Right cardiac atrium (tissue), 5 donors: ENCODE measurements at regions not wholly inside any gene's neighbourhood (a gene's known extent, or its start where the extent isn't known, plus 50 kb on each side); places are given as distances from the start of the nearest gene placed in this dataset.
"Not testable (repeated sequence)": the region's sequence is repeated elsewhere in the genome, so short reads cannot be mapped to it uniquely, and the experiment has no call there.

Source experiments
- ATAC-seq, 2 donors: fragments of 200-7000 bp; cut with Tn5 transposase; one replicate each; pipeline versions ENCODE4 v1.8.0 to v1.9.1; 2020; ENCODE audit warnings: moderate library complexity in 2 of 2, mild to moderate bottlenecking in 1 of 2
- DNase-seq, 3 donors: peaks; one replicate each; pipeline ENCODE4 v3.0.0-alpha.2; 2020
- H3K27ac ChIP-seq: one replicate; pipeline ENCODE4 v1.5.1; 2013; ENCODE audit warnings: mild to moderate bottlenecking, low read length, control low read depth, moderate library complexity
- H3K27me3 ChIP-seq: one replicate; pipeline ENCODE4 v1.6.1; 2013; ENCODE audit not compliant: control insufficient read depth, insufficient read depth
- H3K4me1 ChIP-seq: one replicate; pipeline ENCODE4 v1.6.1; 2013; ENCODE audit warnings: low read length; ENCODE audit not compliant: control insufficient read depth, insufficient read depth
- H3K4me3 ChIP-seq: one replicate; pipeline ENCODE4 v1.5.1; 2013; ENCODE audit warnings: low read length, control low read depth
- H3K9me3 ChIP-seq: one replicate; pipeline ENCODE4 v1.6.1; 2013; ENCODE audit warnings: low read length; ENCODE audit not compliant: control insufficient read depth
- WGBS: extraction: QIAGEN DNeasy Blood & Tissue Kit; methylation state at CpG from one replicate; pipeline ENCODE4 v1.1.7; 2013; 5-methylcytosine and 5-hydroxymethylcytosine counted together
- intact Hi-C, 4 donors: fragments of 100-400 bp; cut with DNase I; formaldehyde crosslinking; loops; one replicate each; pipeline versions ENCODE4 v1.11.0 to v1.14.0; 2022 to 2023
- donor health status: healthy with polysubstance abuse.
- donor health status: DM: no; HTN: yes; CAD: no.
- donor health status: DM: no; HTN: no; CAD: no.
- donor health status: DM: no; HTN: yes; CAD: no; lungs with severe emphysema.
- donor health status: DM: yes; HTN: yes; CAD: no.

- H3K4me1 ChIP-seq, H3K27me3 ChIP-seq, DNase-seq, H3K4me3 ChIP-seq, intact Hi-C loops, ATAC-seq, H3K27ac ChIP-seq, H3K9me3 ChIP-seq: not testable (repeated sequence)
- 95% methylated on average over 8 of the region's 8 CpGs for WGBS
Observed at GRCh38 chr10:78344257-78344656, 310.6 kb downstream of the RPS24 start.

- WGBS = 84% methylated on average over 3 of the region's 3 CpGs
- intact Hi-C loops, H3K4me3 ChIP-seq, DNase-seq, H3K27ac ChIP-seq, H3K27me3 ChIP-seq, ATAC-seq, H3K9me3 ChIP-seq, H3K4me1 ChIP-seq: not testable (repeated sequence)
Observed at GRCh38 chr10:78345515-78345914, 311.9 kb downstream of the RPS24 start.

DNA sequence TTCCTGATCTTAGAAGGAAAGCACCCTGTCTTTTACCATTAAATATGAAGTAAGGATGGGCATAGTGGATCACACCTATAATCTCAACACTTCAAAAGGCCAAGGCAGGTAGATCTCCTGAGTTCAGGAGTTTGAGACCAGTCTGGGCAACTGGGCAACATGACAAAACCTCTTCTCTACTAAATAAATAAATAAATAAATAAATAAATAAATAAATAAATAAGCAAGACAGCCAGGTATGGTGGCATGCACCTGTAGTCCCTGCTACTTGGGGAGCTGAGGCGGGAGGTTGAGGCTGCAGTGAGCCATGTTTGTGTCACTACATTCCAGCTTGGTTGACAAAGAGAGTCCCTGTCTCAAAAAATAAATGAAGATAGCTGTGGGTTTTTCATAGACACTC lies 313.1 kb downstream of the RPS24 start:
- Histone ChIP-seq H3K4me1 (no peaks in the 10 kb centered on the region), H3K9me3 (no peaks in the 10 kb centered on the region), H3K4me3 (no peak overlapping the region), H3K27ac (no peak overlapping the region), H3K27me3 (no peaks in the 10 kb centered on the region)
- ATAC-seq (no peak), DNase-seq (no peak)
- intact Hi-C loops = no loop called here
- 95% methylated on average over 1 of the region's 1 CpG for WGBS

GRCh38 chr10:78348411-78349164 lies 314.9 kb downstream of the RPS24 start:
- no peak for DNase-seq
- ATAC-seq = peak in 1 of 2 donors; percentile 25

GRCh38 chr10:78349165-78349516 lies 315.5 kb downstream of the RPS24 start:
- no peaks in the 10 kb centered on the region for H3K27me3 ChIP-seq
- ATAC-seq = peak; percentile 66 to 75
- DNase-seq = no peak
- no peaks in the 10 kb centered on the region for H3K4me1 ChIP-seq
- intact Hi-C loops = no loop called here
- WGBS = 74% methylated on average over 4 of the region's 4 CpGs
- no peak overlapping the region for H3K4me3 ChIP-seq
- no peak overlapping the region for H3K27ac ChIP-seq
- no peaks in the 10 kb centered on the region for H3K9me3 ChIP-seq

More at GRCh38 chr10:78348411-78349164, 314.9 kb downstream of the RPS24 start:
- intact Hi-C loops = no loop called here
- 79% methylated on average over 6 of the region's 6 CpGs for WGBS
- no peaks in the 10 kb centered on the region for H3K9me3 ChIP-seq
- no peaks in the 10 kb centered on the region for H3K4me1 ChIP-seq
- H3K27me3 ChIP-seq = no peaks in the 10 kb centered on the region
- H3K27ac ChIP-seq = no peak overlapping the region
- no peak overlapping the region for H3K4me3 ChIP-seq

DNA sequence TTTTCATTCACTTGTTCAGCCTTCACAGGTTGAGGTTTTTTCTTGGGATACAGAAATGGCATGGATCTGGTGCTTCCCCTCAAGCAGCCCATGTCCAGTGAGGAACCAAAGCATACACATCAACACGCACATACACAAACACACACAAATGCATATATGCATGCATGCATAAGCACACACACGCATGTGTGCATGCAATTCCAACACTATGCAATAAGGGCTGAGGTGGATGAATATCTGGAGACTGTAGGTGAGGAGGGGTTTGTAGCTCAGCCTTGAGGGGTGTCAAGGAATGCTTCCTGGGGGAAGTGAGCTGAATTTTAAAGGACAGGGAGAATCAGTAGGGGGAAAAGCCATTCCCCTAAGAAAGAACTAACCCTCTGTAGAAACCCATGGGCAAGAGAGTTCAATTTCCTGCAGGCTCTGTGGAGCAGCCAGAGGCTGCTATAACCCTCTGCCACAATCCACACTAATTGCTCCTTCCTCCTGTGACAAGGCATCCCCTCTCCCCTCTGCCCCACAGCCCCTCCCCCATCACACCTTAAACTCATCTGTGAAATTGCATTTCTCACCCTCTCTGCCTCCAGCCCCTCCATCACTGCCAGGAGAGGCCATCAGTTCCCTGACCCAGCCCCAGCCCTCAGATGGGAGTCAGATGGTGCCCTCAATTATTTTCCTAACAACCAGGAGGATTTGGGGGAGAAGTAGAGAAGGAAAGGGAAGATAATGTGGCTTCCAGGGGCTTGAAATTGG lies 316.4 kb downstream of the RPS24 start:
- Histone ChIP-seq H3K4me3 (no peak overlapping the region), H3K27me3 (no peaks in the 10 kb centered on the region), H3K4me1 (no peaks in the 10 kb centered on the region), H3K27ac (no peak overlapping the region), H3K9me3 (no peaks in the 10 kb centered on the region)
- intact Hi-C loops = no loop called here
- no peak for DNase-seq
- WGBS = 95% methylated on average over 2 of the region's 2 CpGs
- no peak for ATAC-seq

GRCh38 chr10:78351283-78351682 lies 317.6 kb downstream of the RPS24 start:
- 93% methylated on average over 6 of the region's 6 CpGs for WGBS
- no peaks in the 10 kb centered on the region for H3K9me3 ChIP-seq
- no peaks in the 10 kb centered on the region for H3K4me1 ChIP-seq
- no peak for ATAC-seq
- no peak overlapping the region for H3K27ac ChIP-seq
- no peak for DNase-seq
- intact Hi-C loops = no loop called here
- H3K4me3 ChIP-seq = no peak overlapping the region
- no peaks in the 10 kb centered on the region for H3K27me3 ChIP-seq

- H3K4me3 ChIP-seq = no peak overlapping the region
- WGBS = 53% methylated on average over 3 of the region's 3 CpGs
- no peaks in the 10 kb centered on the region for H3K4me1 ChIP-seq
- H3K27me3 ChIP-seq = no peaks in the 10 kb centered on the region
- DNase-seq = no peak
- H3K27ac ChIP-seq = no peak overlapping the region
- intact Hi-C loops = no loop called here
- no peak for ATAC-seq
- H3K9me3 ChIP-seq = no peaks in the 10 kb centered on the region
Observed at GRCh38 chr10:78351809-78352208, 318.1 kb downstream of the RPS24 start.

GRCh38 chr10:78353636-78354035 lies 320.0 kb downstream of the RPS24 start:
- no peaks in the 10 kb centered on the region for H3K4me1 ChIP-seq
- intact Hi-C loops = no loop called here
- no peak overlapping the region for H3K4me3 ChIP-seq
- ATAC-seq (no peak), DNase-seq (no peak)
- WGBS = 79% methylated on average over 3 of the region's 3 CpGs
- no peaks in the 10 kb centered on the region for H3K9me3 ChIP-seq
- no peaks in the 10 kb centered on the region for H3K27me3 ChIP-seq
- H3K27ac ChIP-seq = no peak overlapping the region

DNA sequence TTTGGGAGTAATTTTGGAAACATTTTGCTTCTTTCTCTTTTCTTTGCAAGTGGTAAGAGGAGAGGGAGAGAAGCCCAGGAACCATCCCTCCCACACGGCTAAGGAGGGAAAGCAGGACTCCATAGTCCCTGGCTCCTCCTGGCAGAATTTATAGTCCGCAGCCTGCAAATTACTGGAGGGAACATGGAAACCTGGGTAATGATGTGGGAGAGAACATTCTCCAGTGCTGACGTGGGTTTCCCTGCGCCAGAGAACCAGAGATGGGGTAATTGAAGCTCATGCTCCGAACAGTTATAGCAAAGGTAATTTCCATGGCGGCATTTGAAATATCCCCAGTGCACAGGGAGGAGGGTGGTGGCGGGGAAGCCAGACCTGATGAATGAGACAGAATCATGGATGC lies 320.4 kb downstream of the RPS24 start:
- H3K27ac ChIP-seq = no peak overlapping the region
- H3K4me1 ChIP-seq = no peaks in the 10 kb centered on the region
- no peaks in the 10 kb centered on the region for H3K9me3 ChIP-seq
- H3K4me3 ChIP-seq = no peak overlapping the region
- WGBS = 82% methylated on average over 7 of the region's 7 CpGs
- intact Hi-C loops = no loop called here
- DNase-seq (no peak), ATAC-seq (no peak)
- no peaks in the 10 kb centered on the region for H3K27me3 ChIP-seq

GRCh38 chr10:78356291-78356900 lies 322.7 kb downstream of the RPS24 start:
- no peaks in the 10 kb centered on the region for H3K4me1 ChIP-seq
- H3K27me3 ChIP-seq = no peaks in the 10 kb centered on the region
- H3K27ac ChIP-seq = no peak overlapping the region
- no peak overlapping the region for H3K4me3 ChIP-seq
- DNase-seq (no peak), ATAC-seq (no peak)
- no peaks in the 10 kb centered on the region for H3K9me3 ChIP-seq
- WGBS = 85% methylated on average over 10 of the region's 10 CpGs
- intact Hi-C loops = no loop called here
